A549 (cell line): ENCODE measurements at regions not wholly inside any gene's neighbourhood (a gene's known extent, or its start where the extent isn't known, plus 50 kb on each side); places are given as distances from the start of the nearest gene placed in this dataset.

Source experiments
- CBX2 ChIP-seq: fragments of 200-600 bp; sonication (generic); IDR thresholded peaks from 2 replicates; pipeline ENCODE4 v1.6.1; 2016; ENCODE audit warnings: low read depth, mild to moderate bottlenecking, borderline replicate concordance
- CHD4 ChIP-seq: fragments of 200-600 bp; sonication (generic); IDR thresholded peaks from 2 replicates; pipeline ENCODE4 v1.6.1; 2016; ENCODE audit warnings: antibody characterized with exemption, mild to moderate bottlenecking, borderline replicate concordance
- EP300 ChIP-seq, 2 experiments: fragments of >200 bp; sonication (Bioruptor Twin); formaldehyde crosslinking; IDR thresholded peaks; 2 replicates in 1 of 2; 3 replicates in 1 of 2; pipeline ENCODE4 v1.6.1; 2016 to 2017
- ESRRA ChIP-seq: fragments of 150-350 bp; IDR thresholded peaks from 2 replicates; pipeline ENCODE4 v1.6.1; 2014; ENCODE audit warnings: mild to moderate bottlenecking, low read length, borderline replicate concordance
- JUN ChIP-seq, 2 experiments: fragments of >200 bp; sonication (Bioruptor Twin); formaldehyde crosslinking; IDR thresholded peaks; 2 replicates in 1 of 2; 3 replicates in 1 of 2; pipeline ENCODE4 v1.6.1; 2016 to 2017
- KDM5A ChIP-seq: fragments of 200-600 bp; sonication (generic); IDR thresholded peaks from 2 replicates; pipeline ENCODE4 v1.6.1; 2016; ENCODE audit warnings: antibody characterized with exemption, mild to moderate bottlenecking
- PBX3 ChIP-seq: IDR thresholded peaks from 2 replicates; pipeline ENCODE4 v1.6.1; 2012
- POLR2A ChIP-seq: IDR thresholded peaks from 2 replicates; pipeline ENCODE4 v1.6.1; 2012; ENCODE audit warnings: mild to moderate bottlenecking, low read length
- RAD21 ChIP-seq, 2 experiments: fragments of >200 bp in 1 of 2; sonication (Bioruptor Twin) in 1 of 2; formaldehyde crosslinking in 1 of 2; IDR thresholded peaks in 1 of 2; conservative IDR thresholded peaks in 1 of 2; 2 replicates in 1 of 2; 3 replicates in 1 of 2; pipeline ENCODE4 v1.6.1; 2012 to 2018; ENCODE audit warnings: inconsistent platforms in 1 of 2
- SREBF2 ChIP-seq: fragments of 450-650 bp; IDR thresholded peaks from 2 replicates; pipeline ENCODE4 v1.6.1; 2014; ENCODE audit warnings: mild to moderate bottlenecking, moderate library complexity
- TF ChIP-seq, protein P1 (sequence below): fragments of >200 bp; sonication (Bioruptor Twin); formaldehyde crosslinking; IDR thresholded peaks from 3 replicates; pipeline ENCODE4 v1.5.1; 2016
- TF ChIP-seq, protein P2 (sequence below): fragments of 200-600 bp; sonication (generic); IDR thresholded peaks from 2 replicates; pipeline ENCODE4 v1.6.1; 2016; ENCODE audit warnings: antibody characterized with exemption, mild to moderate bottlenecking, moderate library complexity
- TF ChIP-seq, protein P3 (sequence below): fragments of >200 bp; sonication (Bioruptor Twin); formaldehyde crosslinking; IDR thresholded peaks from 3 replicates; pipeline ENCODE4 v1.6.1; 2016

DNA sequence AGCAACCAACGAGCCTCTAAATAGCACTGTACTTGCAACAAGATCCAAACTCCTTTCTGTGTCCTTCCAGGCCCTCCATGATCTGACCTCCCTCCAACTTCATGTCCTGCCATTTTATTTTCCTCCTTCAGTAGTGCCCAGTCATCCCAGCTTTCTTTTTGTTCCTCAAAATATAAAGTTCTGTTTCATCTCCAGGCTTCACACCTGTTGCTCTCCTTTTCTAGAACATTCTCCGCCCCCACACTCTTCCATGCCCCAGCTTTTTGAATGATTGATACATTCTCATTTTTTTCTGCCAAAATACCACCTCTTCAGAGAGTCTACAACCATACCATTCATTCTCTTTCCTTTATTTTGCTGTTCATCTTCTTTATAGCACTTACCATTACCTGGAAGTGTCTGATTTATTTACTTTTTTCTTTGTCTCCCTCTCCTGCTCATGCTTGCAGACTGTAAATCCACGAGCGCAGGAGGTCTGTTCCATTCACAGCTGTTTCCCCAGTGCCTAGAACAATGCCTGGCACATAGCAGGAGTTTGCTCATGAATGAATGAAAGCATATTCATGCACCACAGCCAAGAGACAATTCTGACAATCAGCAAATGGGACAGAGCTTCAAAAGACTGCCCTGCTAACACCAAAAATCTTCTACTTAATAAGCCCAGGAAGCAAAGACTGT lies 296.4 kb downstream of the RPAP3 start:
- TF ChIP-seq EP300 (IDR thresholded peaks at IDR 0.05) (no peak), PBX3 (no peak), CHD4 (no peak), CBX2 (no peak), KDM5A (no peak), POLR2A (no peak), RAD21 (conservative IDR thresholded peaks at IDR 0.05 in 1 of 2, IDR thresholded peaks at IDR 0.05 in 1 of 2) (no peak), JUN (IDR thresholded peaks at IDR 0.05) (no peak), SREBF2 (no peak), ESRRA (no peak)
- TF ChIP-seq, protein P1, sequence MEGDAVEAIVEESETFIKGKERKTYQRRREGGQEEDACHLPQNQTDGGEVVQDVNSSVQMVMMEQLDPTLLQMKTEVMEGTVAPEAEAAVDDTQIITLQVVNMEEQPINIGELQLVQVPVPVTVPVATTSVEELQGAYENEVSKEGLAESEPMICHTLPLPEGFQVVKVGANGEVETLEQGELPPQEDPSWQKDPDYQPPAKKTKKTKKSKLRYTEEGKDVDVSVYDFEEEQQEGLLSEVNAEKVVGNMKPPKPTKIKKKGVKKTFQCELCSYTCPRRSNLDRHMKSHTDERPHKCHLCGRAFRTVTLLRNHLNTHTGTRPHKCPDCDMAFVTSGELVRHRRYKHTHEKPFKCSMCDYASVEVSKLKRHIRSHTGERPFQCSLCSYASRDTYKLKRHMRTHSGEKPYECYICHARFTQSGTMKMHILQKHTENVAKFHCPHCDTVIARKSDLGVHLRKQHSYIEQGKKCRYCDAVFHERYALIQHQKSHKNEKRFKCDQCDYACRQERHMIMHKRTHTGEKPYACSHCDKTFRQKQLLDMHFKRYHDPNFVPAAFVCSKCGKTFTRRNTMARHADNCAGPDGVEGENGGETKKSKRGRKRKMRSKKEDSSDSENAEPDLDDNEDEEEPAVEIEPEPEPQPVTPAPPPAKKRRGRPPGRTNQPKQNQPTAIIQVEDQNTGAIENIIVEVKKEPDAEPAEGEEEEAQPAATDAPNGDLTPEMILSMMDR = no peak
- TF ChIP-seq, protein P2, sequence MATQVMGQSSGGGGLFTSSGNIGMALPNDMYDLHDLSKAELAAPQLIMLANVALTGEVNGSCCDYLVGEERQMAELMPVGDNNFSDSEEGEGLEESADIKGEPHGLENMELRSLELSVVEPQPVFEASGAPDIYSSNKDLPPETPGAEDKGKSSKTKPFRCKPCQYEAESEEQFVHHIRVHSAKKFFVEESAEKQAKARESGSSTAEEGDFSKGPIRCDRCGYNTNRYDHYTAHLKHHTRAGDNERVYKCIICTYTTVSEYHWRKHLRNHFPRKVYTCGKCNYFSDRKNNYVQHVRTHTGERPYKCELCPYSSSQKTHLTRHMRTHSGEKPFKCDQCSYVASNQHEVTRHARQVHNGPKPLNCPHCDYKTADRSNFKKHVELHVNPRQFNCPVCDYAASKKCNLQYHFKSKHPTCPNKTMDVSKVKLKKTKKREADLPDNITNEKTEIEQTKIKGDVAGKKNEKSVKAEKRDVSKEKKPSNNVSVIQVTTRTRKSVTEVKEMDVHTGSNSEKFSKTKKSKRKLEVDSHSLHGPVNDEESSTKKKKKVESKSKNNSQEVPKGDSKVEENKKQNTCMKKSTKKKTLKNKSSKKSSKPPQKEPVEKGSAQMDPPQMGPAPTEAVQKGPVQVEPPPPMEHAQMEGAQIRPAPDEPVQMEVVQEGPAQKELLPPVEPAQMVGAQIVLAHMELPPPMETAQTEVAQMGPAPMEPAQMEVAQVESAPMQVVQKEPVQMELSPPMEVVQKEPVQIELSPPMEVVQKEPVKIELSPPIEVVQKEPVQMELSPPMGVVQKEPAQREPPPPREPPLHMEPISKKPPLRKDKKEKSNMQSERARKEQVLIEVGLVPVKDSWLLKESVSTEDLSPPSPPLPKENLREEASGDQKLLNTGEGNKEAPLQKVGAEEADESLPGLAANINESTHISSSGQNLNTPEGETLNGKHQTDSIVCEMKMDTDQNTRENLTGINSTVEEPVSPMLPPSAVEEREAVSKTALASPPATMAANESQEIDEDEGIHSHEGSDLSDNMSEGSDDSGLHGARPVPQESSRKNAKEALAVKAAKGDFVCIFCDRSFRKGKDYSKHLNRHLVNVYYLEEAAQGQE = no peak
- TF ChIP-seq, protein P3, sequence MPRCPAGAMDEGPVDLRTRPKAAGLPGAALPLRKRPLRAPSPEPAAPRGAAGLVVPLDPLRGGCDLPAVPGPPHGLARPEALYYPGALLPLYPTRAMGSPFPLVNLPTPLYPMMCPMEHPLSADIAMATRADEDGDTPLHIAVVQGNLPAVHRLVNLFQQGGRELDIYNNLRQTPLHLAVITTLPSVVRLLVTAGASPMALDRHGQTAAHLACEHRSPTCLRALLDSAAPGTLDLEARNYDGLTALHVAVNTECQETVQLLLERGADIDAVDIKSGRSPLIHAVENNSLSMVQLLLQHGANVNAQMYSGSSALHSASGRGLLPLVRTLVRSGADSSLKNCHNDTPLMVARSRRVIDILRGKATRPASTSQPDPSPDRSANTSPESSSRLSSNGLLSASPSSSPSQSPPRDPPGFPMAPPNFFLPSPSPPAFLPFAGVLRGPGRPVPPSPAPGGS = no peak
